Osteoblast (primary cell): ENCODE measurements at regions not wholly inside any gene's neighbourhood (a gene's known extent, or its start where the extent isn't known, plus 50 kb on each side); places are given as distances from the start of the nearest gene placed in this dataset.

Experiments
- DNase-seq: peaks from one replicate; pipeline ENCODE4 v3.0.0; 2011; ENCODE audit warnings: low spot score, mixed read lengths; ENCODE audit not compliant: insufficient read length; ENCODE audit errors: missing footprints
- H2AFZ ChIP-seq: 2 replicates; pipeline ENCODE4 v1.6.0; 2011; ENCODE audit warnings: mild to moderate bottlenecking, low read length
- H3K27ac ChIP-seq: 2 replicates; pipeline ENCODE4 v1.5.1; 2011; ENCODE audit warnings: mild to moderate bottlenecking, low read depth, low read length, moderate library complexity
- H3K27me3 ChIP-seq: 2 replicates; pipeline ENCODE4 v1.6.0; 2012; ENCODE audit warnings: mild to moderate bottlenecking, control low read depth, inconsistent platforms, low read length, moderate library complexity; ENCODE audit not compliant: insufficient read depth
- H3K36me3 ChIP-seq: 2 replicates; pipeline ENCODE4 v1.5.1; 2011; ENCODE audit warnings: mild to moderate bottlenecking, low read length, control low read depth, moderate library complexity; ENCODE audit not compliant: insufficient read depth
- H3K4me1 ChIP-seq: 2 replicates; pipeline ENCODE4 v1.5.1; 2011; ENCODE audit warnings: mild to moderate bottlenecking, low read length, control low read depth, moderate library complexity; ENCODE audit not compliant: insufficient read depth
- H3K4me2 ChIP-seq: 2 replicates; pipeline ENCODE4 v1.6.0; 2011; ENCODE audit warnings: mild to moderate bottlenecking, low read length; ENCODE audit not compliant: insufficient read depth
- H3K4me3 ChIP-seq: fragments of 200-600 bp; sonication (generic); 3 replicates; pipeline ENCODE4 v1.5.1; 2012; ENCODE audit warnings: mild to moderate bottlenecking, low read length, inconsistent platforms; ENCODE audit not compliant: insufficient read depth
- H3K79me2 ChIP-seq: 2 replicates; pipeline ENCODE4 v1.6.0; 2012; ENCODE audit warnings: mild to moderate bottlenecking, low read length, control low read depth, inconsistent platforms; ENCODE audit not compliant: insufficient read depth
- H3K9me3 ChIP-seq: 2 replicates; pipeline ENCODE4 v1.5.1; 2011; ENCODE audit warnings: low read depth, low read length, control low read depth
- H4K20me1 ChIP-seq: 2 replicates; pipeline ENCODE4 v1.6.0; 2012; ENCODE audit warnings: mild to moderate bottlenecking, low read length, control low read depth; ENCODE audit not compliant: insufficient read depth
- CTCF ChIP-seq: IDR thresholded peaks from 2 replicates; pipeline ENCODE4 v1.5.1; 2011; ENCODE audit warnings: mild to moderate bottlenecking, low read depth, low read length, moderate library complexity; ENCODE audit errors: extremely low read depth

DNA sequence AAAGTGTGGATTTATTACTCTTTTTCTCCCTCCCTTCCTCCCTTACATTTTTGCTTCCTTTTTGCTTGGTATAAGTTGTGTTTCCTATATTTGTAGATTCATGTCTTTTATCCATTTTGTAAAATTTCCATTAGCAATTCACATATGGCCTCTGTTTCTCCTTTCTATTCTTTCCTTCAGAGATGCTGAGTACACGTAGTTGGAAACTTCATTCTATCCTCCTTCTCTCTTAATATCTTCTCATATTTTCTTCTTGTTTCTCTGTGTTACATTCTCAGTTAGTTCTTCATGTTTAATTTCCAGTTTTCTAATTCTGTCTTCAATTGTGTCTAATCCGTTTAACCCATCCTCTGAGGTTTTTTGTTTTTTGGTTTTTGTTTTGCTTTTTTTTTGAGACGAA, 188.9 kb downstream of the ZIC5 start:
- Histone ChIP-seq H3K27ac (no peak overlapping the region), H3K79me2 (no peaks in the 10 kb centered on the region), H3K4me2 (no peak overlapping the region), H4K20me1 (no peaks in the 10 kb centered on the region), H3K4me1 (no peaks in the 10 kb centered on the region), H2AFZ (no peak overlapping the region), H3K27me3 (no peaks in the 10 kb centered on the region), H3K9me3 (no peaks in the 10 kb centered on the region), H3K36me3 (no peaks in the 10 kb centered on the region), H3K4me3 (no peak overlapping the region)
- DNase-seq: no peak
- no peak for TF ChIP-seq CTCF

GRCh38 chr13:99778500-99778899, 193.1 kb downstream of the ZIC5 start:
- Histone ChIP-seq H3K79me2 (no peaks in the 10 kb centered on the region), H3K4me3 (no peak overlapping the region), H3K4me1 (no peaks in the 10 kb centered on the region), H3K27me3 (no peaks in the 10 kb centered on the region), H3K9me3 (no peaks in the 10 kb centered on the region), H3K4me2 (no peak overlapping the region), H4K20me1 (no peaks in the 10 kb centered on the region), H2AFZ (no peak overlapping the region), H3K27ac (no peak overlapping the region), H3K36me3 (no peaks in the 10 kb centered on the region)
- DNase-seq: no peak
- no peak for TF ChIP-seq CTCF

DNA sequence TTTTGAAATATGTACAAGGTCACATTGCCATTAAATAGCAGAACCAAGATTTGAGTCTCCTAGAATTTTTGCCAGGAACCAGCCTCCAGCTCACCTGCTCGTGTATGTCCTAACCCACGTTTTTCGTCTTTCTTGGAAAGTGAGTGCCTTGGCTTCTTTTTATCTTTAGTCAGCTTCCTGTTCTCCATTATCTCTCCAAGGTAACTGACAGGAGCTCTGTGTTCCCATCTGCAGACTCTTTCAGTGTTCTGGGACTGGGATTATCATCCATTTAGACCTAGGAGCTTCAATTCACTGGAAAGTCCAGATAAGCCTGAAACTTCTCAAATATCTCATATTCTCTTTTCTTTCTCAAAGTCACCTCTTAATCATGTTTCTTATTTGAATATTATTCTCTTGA, 193.7 kb downstream of the ZIC5 start:
- Histone ChIP-seq H4K20me1 (no peaks in the 10 kb centered on the region), H3K9me3 (no peaks in the 10 kb centered on the region), H3K27ac (no peak overlapping the region), H3K4me3 (no peak overlapping the region), H2AFZ (no peak overlapping the region), H3K27me3 (no peaks in the 10 kb centered on the region), H3K79me2 (no peaks in the 10 kb centered on the region), H3K4me1 (no peaks in the 10 kb centered on the region), H3K4me2 (no peak overlapping the region), H3K36me3 (no peaks in the 10 kb centered on the region)
- TF ChIP-seq CTCF: no peak
- DNase-seq: no peak

- Histone ChIP-seq H3K36me3 (no peaks in the 10 kb centered on the region), H3K9me3 (no peaks in the 10 kb centered on the region), H3K4me2 (no peak overlapping the region), H3K4me3 (no peak overlapping the region), H3K27me3 (no peaks in the 10 kb centered on the region), H3K4me1 (no peaks in the 10 kb centered on the region), H3K27ac (no peak overlapping the region), H3K79me2 (no peaks in the 10 kb centered on the region), H2AFZ (no peak overlapping the region), H4K20me1 (no peaks in the 10 kb centered on the region)
- no peak for TF ChIP-seq CTCF
- DNase-seq: no peak
Measured at GRCh38 chr13:99774644-99775043, 196.9 kb downstream of the ZIC5 start.
